PC-3 (cell line): ENCODE measurements at regions not wholly inside any gene's neighbourhood (a gene's known extent, or its start where the extent isn't known, plus 50 kb on each side); places are given as distances from the start of the nearest gene placed in this dataset.

Source experiments
- EZH2phosphoT487 ChIP-seq: fragments of 300-600 bp; sonication (generic); IDR thresholded peaks from 2 replicates; pipeline ENCODE4 v1.6.1; 2018; ENCODE audit warnings: mild to moderate bottlenecking, antibody characterized with exemption, low read length, borderline replicate concordance
- TF ChIP-seq, protein P1 (sequence below): fragments of 300-600 bp; sonication (generic); conservative IDR thresholded peaks from 2 replicates; pipeline ENCODE4 v1.5.1; 2017; ENCODE audit warnings: antibody characterized with exemption, low read depth, mild to moderate bottlenecking, low read length

DNA sequence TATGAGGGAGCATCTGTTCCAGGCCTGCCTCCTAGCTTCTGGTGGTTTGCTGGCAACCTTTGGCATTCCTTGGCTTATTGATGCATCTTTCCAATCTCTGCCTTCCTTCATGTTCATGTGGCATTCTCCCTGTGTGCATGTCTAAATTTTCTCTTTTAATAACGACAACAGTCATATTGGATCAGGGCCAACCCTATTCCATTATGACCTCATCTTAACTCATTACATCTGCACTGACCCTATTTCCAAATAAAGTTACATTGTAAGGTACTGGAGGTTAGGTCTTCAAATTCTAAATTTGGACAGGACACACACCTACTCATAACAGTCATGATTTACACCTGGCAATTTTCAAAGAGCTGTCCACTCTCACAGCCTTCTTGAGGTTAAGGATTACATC lies 117.2 kb upstream of the FGGY start:
- TF ChIP-seq, protein P1, sequence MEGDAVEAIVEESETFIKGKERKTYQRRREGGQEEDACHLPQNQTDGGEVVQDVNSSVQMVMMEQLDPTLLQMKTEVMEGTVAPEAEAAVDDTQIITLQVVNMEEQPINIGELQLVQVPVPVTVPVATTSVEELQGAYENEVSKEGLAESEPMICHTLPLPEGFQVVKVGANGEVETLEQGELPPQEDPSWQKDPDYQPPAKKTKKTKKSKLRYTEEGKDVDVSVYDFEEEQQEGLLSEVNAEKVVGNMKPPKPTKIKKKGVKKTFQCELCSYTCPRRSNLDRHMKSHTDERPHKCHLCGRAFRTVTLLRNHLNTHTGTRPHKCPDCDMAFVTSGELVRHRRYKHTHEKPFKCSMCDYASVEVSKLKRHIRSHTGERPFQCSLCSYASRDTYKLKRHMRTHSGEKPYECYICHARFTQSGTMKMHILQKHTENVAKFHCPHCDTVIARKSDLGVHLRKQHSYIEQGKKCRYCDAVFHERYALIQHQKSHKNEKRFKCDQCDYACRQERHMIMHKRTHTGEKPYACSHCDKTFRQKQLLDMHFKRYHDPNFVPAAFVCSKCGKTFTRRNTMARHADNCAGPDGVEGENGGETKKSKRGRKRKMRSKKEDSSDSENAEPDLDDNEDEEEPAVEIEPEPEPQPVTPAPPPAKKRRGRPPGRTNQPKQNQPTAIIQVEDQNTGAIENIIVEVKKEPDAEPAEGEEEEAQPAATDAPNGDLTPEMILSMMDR = no peak
- TF ChIP-seq EZH2phosphoT487 = no peak
